ENCODE measurements at regions not wholly inside any gene's neighbourhood (a gene's known extent, or its start where the extent isn't known, plus 50 kb on each side); places are given as distances from the start of the nearest gene placed in this dataset.

DNA sequence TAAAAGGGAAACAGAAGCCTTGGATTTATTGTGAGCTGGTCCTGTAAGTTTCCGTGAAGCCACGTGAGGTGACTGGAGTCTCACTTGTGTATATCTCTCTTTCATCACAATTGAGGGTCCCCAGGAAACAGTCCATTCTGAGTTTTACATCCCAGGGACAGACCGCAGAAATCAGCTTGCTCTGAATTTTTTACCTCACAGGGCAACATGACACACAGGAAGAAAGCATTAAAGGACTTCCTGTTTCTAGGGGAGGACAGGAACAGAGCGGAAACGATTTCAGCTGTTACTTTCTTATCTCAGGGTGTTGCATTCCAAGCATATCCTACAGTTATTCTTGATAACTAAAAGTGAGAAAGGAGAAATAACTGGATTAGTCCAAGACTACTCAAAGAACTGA, 553.5 kb downstream of the TRAM1L1 start:
- no peak overlapping the region for H3K27ac ChIP-seq (ENCODE audit: low read length)
- no peak overlapping the region for H3K4me2 ChIP-seq (ENCODE audit: low read length)
- ATAC-seq: no peak
- BruUV-seq (replicated peaks): no TSS peak
- intact Hi-C loops (cut with micrococcal nuclease): no loop called here
- ChIA-PET POLR2A (ENCODE audit: unreplicated experiment) (no interaction called here), CTCF (no interaction called here)
- H3K36me3 ChIP-seq (ENCODE audit: low read depth, low read length): no peaks in the 10 kb centered on the region
- TF ChIP-seq, protein P1, sequence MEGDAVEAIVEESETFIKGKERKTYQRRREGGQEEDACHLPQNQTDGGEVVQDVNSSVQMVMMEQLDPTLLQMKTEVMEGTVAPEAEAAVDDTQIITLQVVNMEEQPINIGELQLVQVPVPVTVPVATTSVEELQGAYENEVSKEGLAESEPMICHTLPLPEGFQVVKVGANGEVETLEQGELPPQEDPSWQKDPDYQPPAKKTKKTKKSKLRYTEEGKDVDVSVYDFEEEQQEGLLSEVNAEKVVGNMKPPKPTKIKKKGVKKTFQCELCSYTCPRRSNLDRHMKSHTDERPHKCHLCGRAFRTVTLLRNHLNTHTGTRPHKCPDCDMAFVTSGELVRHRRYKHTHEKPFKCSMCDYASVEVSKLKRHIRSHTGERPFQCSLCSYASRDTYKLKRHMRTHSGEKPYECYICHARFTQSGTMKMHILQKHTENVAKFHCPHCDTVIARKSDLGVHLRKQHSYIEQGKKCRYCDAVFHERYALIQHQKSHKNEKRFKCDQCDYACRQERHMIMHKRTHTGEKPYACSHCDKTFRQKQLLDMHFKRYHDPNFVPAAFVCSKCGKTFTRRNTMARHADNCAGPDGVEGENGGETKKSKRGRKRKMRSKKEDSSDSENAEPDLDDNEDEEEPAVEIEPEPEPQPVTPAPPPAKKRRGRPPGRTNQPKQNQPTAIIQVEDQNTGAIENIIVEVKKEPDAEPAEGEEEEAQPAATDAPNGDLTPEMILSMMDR (conservative IDR thresholded peaks at IDR 0.05; ENCODE audit: low read depth, low read length): no peak
- TF ChIP-seq EZH2phosphoT487 (IDR thresholded peaks at IDR 0.05; ENCODE audit: borderline replicate concordance, low read length) (no peak), EZH2 (IDR thresholded peaks at IDR 0.05; ENCODE audit: low read length, unreplicated experiment) (no peak)
- H4K20me1 ChIP-seq (ENCODE audit: low read length): no peaks in the 10 kb centered on the region
- H3K9me3 ChIP-seq (ENCODE audit: low read length): no peaks in the 10 kb centered on the region
- no peaks in the 10 kb centered on the region for H3F3A ChIP-seq (ENCODE audit: low read length, unreplicated experiment)
- H3K27me3 ChIP-seq (ENCODE audit: low read length): no peaks in the 10 kb centered on the region
- no peak overlapping the region for H3K4me3 ChIP-seq (ENCODE audit: low read length)
- H3K9me2 ChIP-seq (replicated peaks; ENCODE audit: low read length): no peaks in the 10 kb centered on the region
- H3K4me1 ChIP-seq (ENCODE audit: insufficient read depth, low read length): no peaks in the 10 kb centered on the region
- H2AFZ ChIP-seq (ENCODE audit: low read length): no peak overlapping the region
- DNase-seq: no peak
- no peak overlapping the region for H3K9ac ChIP-seq (ENCODE audit: low read length)
- no peaks in the 10 kb centered on the region for H3K79me2 ChIP-seq (ENCODE audit: low read length)

- Histone ChIP-seq H3K9ac (ENCODE audit: low read length) (no peak overlapping the region), H3K27me3 (ENCODE audit: low read length) (no peaks in the 10 kb centered on the region), H3K4me2 (ENCODE audit: low read length) (no peak overlapping the region), H4K20me1 (ENCODE audit: low read length) (no peaks in the 10 kb centered on the region), H3K4me3 (ENCODE audit: low read length) (no peak overlapping the region), H3K4me1 (ENCODE audit: insufficient read depth, low read length) (no peaks in the 10 kb centered on the region), H2AFZ (ENCODE audit: low read length) (no peak overlapping the region), H3K79me2 (ENCODE audit: low read length) (no peaks in the 10 kb centered on the region), H3K9me3 (ENCODE audit: low read length) (no peaks in the 10 kb centered on the region), H3K27ac (ENCODE audit: low read length) (no peak overlapping the region), H3K9me2 (replicated peaks; ENCODE audit: low read length) (no peaks in the 10 kb centered on the region), H3F3A (ENCODE audit: low read length, unreplicated experiment) (no peaks in the 10 kb centered on the region), H3K36me3 (ENCODE audit: low read depth, low read length) (no peaks in the 10 kb centered on the region)
- no peak for ATAC-seq
- intact Hi-C loops (cut with micrococcal nuclease): no loop called here
- CTCF ChIA-PET: no interaction called here
- no TSS peak for BruUV-seq (replicated peaks)
- POLR2A ChIA-PET (ENCODE audit: unreplicated experiment): no interaction called here
- DNase-seq: no peak
- TF ChIP-seq, protein P1 (conservative IDR thresholded peaks at IDR 0.05; ENCODE audit: low read depth, low read length): no peak
- TF ChIP-seq EZH2phosphoT487 (IDR thresholded peaks at IDR 0.05; ENCODE audit: borderline replicate concordance, low read length): no peak
- TF ChIP-seq EZH2 (IDR thresholded peaks at IDR 0.05; ENCODE audit: low read length, unreplicated experiment): no peak
Observed at GRCh38 chr4:116531026-116531425, 554.4 kb downstream of the TRAM1L1 start.

DNA sequence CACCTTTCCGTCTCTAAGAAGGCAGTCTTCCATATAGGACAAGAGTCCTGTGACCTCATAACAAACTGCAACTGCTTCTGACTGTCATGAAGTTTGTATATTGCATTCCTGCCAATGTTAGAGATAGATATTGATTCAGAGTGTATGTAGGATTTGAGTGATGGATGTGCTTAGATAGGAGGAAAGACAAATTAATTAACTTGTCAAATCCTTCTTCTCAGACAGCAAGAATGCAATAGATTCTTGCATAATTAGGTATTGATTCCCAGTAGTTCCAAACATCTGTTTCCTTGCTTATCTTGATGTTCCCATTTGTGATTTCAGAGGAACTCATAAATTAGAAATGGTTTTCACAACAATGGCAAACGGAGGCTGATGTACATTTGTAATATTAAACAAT, 555.3 kb downstream of the TRAM1L1 start:
- no peaks in the 10 kb centered on the region for H3K36me3 ChIP-seq (ENCODE audit: low read depth, low read length)
- no peaks in the 10 kb centered on the region for H3K27me3 ChIP-seq (ENCODE audit: low read length)
- H3K9me2 ChIP-seq (replicated peaks; ENCODE audit: low read length): no peaks in the 10 kb centered on the region
- H4K20me1 ChIP-seq (ENCODE audit: low read length): no peaks in the 10 kb centered on the region
- no peaks in the 10 kb centered on the region for H3K79me2 ChIP-seq (ENCODE audit: low read length)
- POLR2A ChIA-PET (ENCODE audit: unreplicated experiment): no interaction called here
- H3K9ac ChIP-seq (ENCODE audit: low read length): no peak overlapping the region
- H3K4me2 ChIP-seq (ENCODE audit: low read length): no peak overlapping the region
- no peaks in the 10 kb centered on the region for H3K4me1 ChIP-seq (ENCODE audit: insufficient read depth, low read length)
- DNase-seq (no peak), ATAC-seq (no peak)
- intact Hi-C loops (cut with micrococcal nuclease): no loop called here
- no peak overlapping the region for H2AFZ ChIP-seq (ENCODE audit: low read length)
- TF ChIP-seq EZH2phosphoT487 (IDR thresholded peaks at IDR 0.05; ENCODE audit: borderline replicate concordance, low read length) (no peak), EZH2 (IDR thresholded peaks at IDR 0.05; ENCODE audit: low read length, unreplicated experiment) (no peak)
- TF ChIP-seq, protein P1 (conservative IDR thresholded peaks at IDR 0.05; ENCODE audit: low read depth, low read length): no peak
- H3F3A ChIP-seq (ENCODE audit: low read length, unreplicated experiment): no peaks in the 10 kb centered on the region
- CTCF ChIA-PET: no interaction called here
- BruUV-seq (replicated peaks): no TSS peak
- H3K9me3 ChIP-seq (ENCODE audit: low read length): no peaks in the 10 kb centered on the region
- no peak overlapping the region for H3K27ac ChIP-seq (ENCODE audit: low read length)
- no peak overlapping the region for H3K4me3 ChIP-seq (ENCODE audit: low read length)

Data from PC-3 (cell line).